ENCODE measurements at regions not wholly inside any gene's neighbourhood (a gene's known extent, or its start where the extent isn't known, plus 50 kb on each side); places are given as distances from the start of the nearest gene placed in this dataset.

GRCh38 chr20:24132246-24132645 lies 143.7 kb upstream of the GGTLC1 start:
- no peaks in the 10 kb centered on the region for H3K9me3 ChIP-seq (ENCODE audit: insufficient read depth, low read depth, low read length)
- H3K79me2 ChIP-seq (ENCODE audit: insufficient read depth, low read length), result no peaks in the 10 kb centered on the region
- DNase-seq (ENCODE audit: low read depth), result no peak
- H3K4me3 Mint-ChIP-seq (ENCODE audit: unreplicated experiment), result no peak overlapping the region
- H3K9ac ChIP-seq (ENCODE audit: low read length), result no peak overlapping the region
- no peaks in the 10 kb centered on the region for H3K27me3 ChIP-seq (ENCODE audit: insufficient read depth, low read length)
- TF ChIP-seq EZH2 (IDR thresholded peaks at IDR 0.05; ENCODE audit: insufficient read depth, low read length), result no peak
- no peak for TF ChIP-seq CTCF (IDR thresholded peaks at IDR 0.05; ENCODE audit: insufficient read depth, low read depth, low read length)
- FAIRE-seq, result no peak
- peaks cover 4% of the 10 kb centered on the region for H3K27me3 Mint-ChIP-seq (ENCODE audit: low read depth, unreplicated experiment)
- peak overlapping the region; percentile 6 for H3K4me2 ChIP-seq (ENCODE audit: low read length)
- H3K4me1 Mint-ChIP-seq (ENCODE audit: low read depth, unreplicated experiment), result peaks cover 24% of the 10 kb centered on the region
- no peak overlapping the region for H2AFZ ChIP-seq (ENCODE audit: low read depth, low read length)
- H3K4me3 ChIP-seq (ENCODE audit: insufficient read depth, low read depth, low read length), result no peak overlapping the region
- H3K36me3 Mint-ChIP-seq (ENCODE audit: low read depth, unreplicated experiment), result no peaks in the 10 kb centered on the region
- H3K27ac ChIP-seq (ENCODE audit: low read depth, low read length), result no peak overlapping the region
- H3K9me3 Mint-ChIP-seq (ENCODE audit: unreplicated experiment), result peaks cover 5% of the 10 kb centered on the region
- no peak overlapping the region for H3K27ac Mint-ChIP-seq (ENCODE audit: unreplicated experiment)
- H3K4me1 ChIP-seq (ENCODE audit: insufficient read depth, low read length), result no peaks in the 10 kb centered on the region
- no peaks in the 10 kb centered on the region for H3K36me3 ChIP-seq (ENCODE audit: insufficient read depth, low read length)
- H4K20me1 ChIP-seq (ENCODE audit: insufficient read depth, low read length), result no peaks in the 10 kb centered on the region

GRCh38 chr20:24131684-24132083 lies 143.1 kb upstream of the GGTLC1 start:
- no peaks in the 10 kb centered on the region for H3K4me1 ChIP-seq (ENCODE audit: insufficient read depth, low read length)
- H3K79me2 ChIP-seq (ENCODE audit: insufficient read depth, low read length), result no peaks in the 10 kb centered on the region
- Mint-ChIP-seq H3K4me1 (ENCODE audit: low read depth, unreplicated experiment) (peaks cover 24% of the 10 kb centered on the region), H3K4me3 (ENCODE audit: unreplicated experiment) (no peak overlapping the region), H3K36me3 (ENCODE audit: low read depth, unreplicated experiment) (no peaks in the 10 kb centered on the region), H3K27me3 (ENCODE audit: low read depth, unreplicated experiment) (peaks cover 7% of the 10 kb centered on the region), H3K27ac (ENCODE audit: unreplicated experiment) (no peak overlapping the region), H3K9me3 (ENCODE audit: unreplicated experiment) (peaks cover 5% of the 10 kb centered on the region)
- no peaks in the 10 kb centered on the region for H4K20me1 ChIP-seq (ENCODE audit: insufficient read depth, low read length)
- H3K27ac ChIP-seq (ENCODE audit: low read depth, low read length), result no peak overlapping the region
- H3K9me3 ChIP-seq (ENCODE audit: insufficient read depth, low read depth, low read length), result no peaks in the 10 kb centered on the region
- no peak for DNase-seq (ENCODE audit: low read depth)
- H3K27me3 ChIP-seq (ENCODE audit: insufficient read depth, low read length), result no peaks in the 10 kb centered on the region
- FAIRE-seq, result no peak
- H3K36me3 ChIP-seq (ENCODE audit: insufficient read depth, low read length), result no peaks in the 10 kb centered on the region
- no peak overlapping the region for H3K9ac ChIP-seq (ENCODE audit: low read length)
- H3K4me3 ChIP-seq (ENCODE audit: insufficient read depth, low read depth, low read length), result no peak overlapping the region
- peak overlapping the region; percentile 6 for H3K4me2 ChIP-seq (ENCODE audit: low read length)
- TF ChIP-seq EZH2 (IDR thresholded peaks at IDR 0.05; ENCODE audit: insufficient read depth, low read length) (no peak), CTCF (IDR thresholded peaks at IDR 0.05; ENCODE audit: insufficient read depth, low read depth, low read length) (no peak)
- H2AFZ ChIP-seq (ENCODE audit: low read depth, low read length), result no peak overlapping the region

- Histone ChIP-seq H3K9me3 (ENCODE audit: insufficient read depth, low read depth, low read length) (no peaks in the 10 kb centered on the region), H2AFZ (ENCODE audit: low read depth, low read length) (no peak overlapping the region), H3K36me3 (ENCODE audit: insufficient read depth, low read length) (no peaks in the 10 kb centered on the region), H3K27me3 (ENCODE audit: insufficient read depth, low read length) (no peaks in the 10 kb centered on the region), H4K20me1 (ENCODE audit: insufficient read depth, low read length) (no peaks in the 10 kb centered on the region), H3K79me2 (ENCODE audit: insufficient read depth, low read length) (no peaks in the 10 kb centered on the region), H3K4me3 (ENCODE audit: insufficient read depth, low read depth, low read length) (no peak overlapping the region), H3K4me1 (ENCODE audit: insufficient read depth, low read length) (no peaks in the 10 kb centered on the region), H3K9ac (ENCODE audit: low read length) (no peak overlapping the region), H3K27ac (ENCODE audit: low read depth, low read length) (no peak overlapping the region), H3K4me2 (ENCODE audit: low read length) (no peak overlapping the region)
- H3K27me3 Mint-ChIP-seq (ENCODE audit: low read depth, unreplicated experiment), result peaks cover 10% of the 10 kb centered on the region
- no peak for TF ChIP-seq EZH2 (IDR thresholded peaks at IDR 0.05; ENCODE audit: insufficient read depth, low read length)
- no peak for TF ChIP-seq CTCF (IDR thresholded peaks at IDR 0.05; ENCODE audit: insufficient read depth, low read depth, low read length)
- H3K4me1 Mint-ChIP-seq (ENCODE audit: low read depth, unreplicated experiment), result peaks cover 24% of the 10 kb centered on the region
- peaks cover 5% of the 10 kb centered on the region for H3K9me3 Mint-ChIP-seq (ENCODE audit: unreplicated experiment)
- H3K36me3 Mint-ChIP-seq (ENCODE audit: low read depth, unreplicated experiment), result no peaks in the 10 kb centered on the region
- H3K4me3 Mint-ChIP-seq (ENCODE audit: unreplicated experiment), result no peak overlapping the region
- FAIRE-seq, result no peak
- DNase-seq (ENCODE audit: low read depth), result no peak
- H3K27ac Mint-ChIP-seq (ENCODE audit: unreplicated experiment), result no peak overlapping the region
These were observed 142.7 kb upstream of the GGTLC1 start for GRCh38 chr20:24131281-24131680.
